HCT116 (cell line): ENCODE measurements at regions not wholly inside any gene's neighbourhood (a gene's known extent, or its start where the extent isn't known, plus 50 kb on each side); places are given as distances from the start of the nearest gene placed in this dataset.

Experiments
- ATAC-seq: fragments of 200-7000 bp; cut with Tn5 transposase; 2 replicates; pipeline ENCODE4 v1.9.1; 2020; ENCODE audit warnings: mild to moderate bottlenecking, moderate library complexity
- BruUV-seq: library from RNA; stranded (reverse); fragments of 400-500 nt; replicated peaks from 2 replicates; lab custom pipeline; 2021; lab: Mats Ljungman, UMichigan
- CTCF ChIA-PET: fragments of 300-600 bp; sonication (Branson Sonifier 250); formaldehyde crosslinking; loops from one replicate; lab custom pipeline; 2021; ENCODE audit warnings: antibody characterized with exemption; lab: Charles Lee
- POLR2A ChIA-PET: fragments of 300-600, 350-600 bp; sonication (Branson Sonifier 250); formaldehyde crosslinking; loops from one replicate; lab custom pipeline; 2021; ENCODE audit warnings: antibody characterized with exemption; lab: Charles Lee
- RAD21 ChIA-PET, 2 experiments: fragments of 300-600 bp; sonication (Branson Sonifier 250); formaldehyde crosslinking; loops; one replicate each; lab custom pipeline; 2023; ENCODE audit warnings: low total read pairs in 2 of 2; ENCODE audit not compliant: uncharacterized antibody in 2 of 2, unreplicated experiment in 2 of 2, low non-redundant PET in 1 of 2; lab: Charles Lee
- DNase-seq: peaks from one replicate; pipeline ENCODE4 v3.0.0-alpha.2; 2010; ENCODE audit warnings: low read depth, low spot score
- H2AFZ ChIP-seq: fragments of 200-600 bp; shearing (Covaris generic), sonication (generic); 2 replicates; pipeline ENCODE4 v1.6.1; 2017; ENCODE audit warnings: low read depth, mixed run types, mixed read lengths, antibody characterized with exemption, low read length; ENCODE audit not compliant: poor library complexity, severe bottlenecking
- H3K27ac ChIP-seq: 2 replicates; pipeline ENCODE4 v1.5.1; 2012; ENCODE audit warnings: low read depth, low read length
- H3K27me3 ChIP-seq: fragments of 200-600 bp; sonication (generic); 2 replicates; pipeline ENCODE4 v1.6.1; 2016; ENCODE audit warnings: mixed run types, low read length, mixed read lengths; ENCODE audit not compliant: insufficient read depth
- H3K36me3 ChIP-seq, 2 experiments: fragments of 200-500 bp in 1 of 2; fragments of 200-600 bp in 1 of 2; sonication (Bioruptor generic) in 1 of 2; sonication (generic) in 1 of 2; 2 replicates each; pipeline versions ENCODE4 v1.5.1 to v1.6.1; 2014 to 2016; ENCODE audit warnings: low read length in 2 of 2, inconsistent platforms in 1 of 2, mixed read lengths in 1 of 2, mixed run types in 1 of 2; ENCODE audit not compliant: insufficient read depth in 2 of 2, control insufficient read depth in 1 of 2
- H3K4me1 ChIP-seq, 2 experiments: fragments of 200-600 bp in 1 of 2; sonication (generic) in 1 of 2; 2 replicates each; pipeline versions ENCODE4 v1.5.1 to v1.6.1; 2012 to 2017; ENCODE audit warnings: low read length in 2 of 2, inconsistent platforms in 1 of 2, mild to moderate bottlenecking in 1 of 2, mixed read lengths in 1 of 2, mixed run types in 1 of 2, moderate library complexity in 1 of 2; ENCODE audit not compliant: insufficient read depth in 2 of 2, control insufficient read depth in 1 of 2
- H3K4me2 ChIP-seq: fragments of 200-600 bp; sonication (generic); 2 replicates; pipeline ENCODE4 v1.6.1; 2017; ENCODE audit warnings: mixed run types, low read length, mixed read lengths
- H3K4me3 ChIP-seq, 2 experiments: fragments of 200-600 bp in 1 of 2; sonication (generic) in 1 of 2; replicated peaks in 1 of 2; 2 replicates each; pipeline ENCODE4 v1.5.1; 2011 to 2016; ENCODE audit warnings: low read length in 2 of 2, control low read depth in 1 of 2, low read depth in 1 of 2, mild to moderate bottlenecking in 1 of 2, mixed read lengths in 1 of 2, mixed run types in 1 of 2
- H3K79me2 ChIP-seq: fragments of 200-600 bp; sonication (generic); 2 replicates; pipeline ENCODE4 v1.6.1; 2017; ENCODE audit warnings: mild to moderate bottlenecking, mixed run types, low read length, moderate library complexity, mixed read lengths; ENCODE audit not compliant: insufficient read depth
- H3K9ac ChIP-seq: fragments of 200-600 bp; sonication (generic); 2 replicates; pipeline ENCODE4 v1.6.1; 2016; ENCODE audit warnings: low read length, mixed read lengths
- H3K9me2 ChIP-seq: fragments of 200-600 bp; sonication (generic), shearing (Covaris generic); 2 replicates; pipeline ENCODE4 v1.6.1; 2017; ENCODE audit warnings: mixed run types, mild to moderate bottlenecking, moderate library complexity; ENCODE audit not compliant: insufficient read depth
- H3K9me3 ChIP-seq, 2 experiments: fragments of 200-500 bp in 1 of 2; fragments of 200-600 bp in 1 of 2; sonication (Bioruptor generic) in 1 of 2; sonication (generic) in 1 of 2; 2 replicates each; pipeline ENCODE4 v1.6.1; 2014 to 2017; ENCODE audit warnings: low read length in 2 of 2, mixed read lengths in 2 of 2, inconsistent platforms in 1 of 2, low read depth in 1 of 2, mild to moderate bottlenecking in 1 of 2, mixed run types in 1 of 2, moderate library complexity in 1 of 2; ENCODE audit not compliant: control insufficient read depth in 1 of 2, insufficient read depth in 1 of 2
- H4K20me1 ChIP-seq: fragments of 200-600 bp; sonication (generic), shearing (Covaris generic); 2 replicates; pipeline ENCODE4 v1.6.1; 2017; ENCODE audit warnings: mixed run types, mild to moderate bottlenecking, moderate library complexity; ENCODE audit not compliant: insufficient read depth
- CEBPB ChIP-seq: IDR thresholded peaks from 2 replicates; pipeline ENCODE4 v1.6.1; 2012; ENCODE audit warnings: low read depth
- EGR1 ChIP-seq: IDR thresholded peaks from 2 replicates; pipeline ENCODE4 v1.6.1; 2012; ENCODE audit warnings: low read depth
- ELF1 ChIP-seq: IDR thresholded peaks from 2 replicates; pipeline ENCODE4 v1.6.1; 2012; ENCODE audit warnings: low read depth, borderline replicate concordance
- EZH2 ChIP-seq: fragments of 200-600 bp; sonication (generic); IDR thresholded peaks from 2 replicates; pipeline ENCODE4 v1.6.1; 2017; ENCODE audit warnings: antibody characterized with exemption, mixed run types
- EZH2phosphoT487 ChIP-seq: fragments of 200-600 bp; IDR thresholded peaks from 2 replicates; pipeline ENCODE4 v1.6.1; 2018; ENCODE audit warnings: antibody characterized with exemption, borderline replicate concordance
- FOSL1 ChIP-seq: IDR thresholded peaks from 2 replicates; pipeline ENCODE4 v1.6.1; 2012; ENCODE audit warnings: low read depth
- POLR2AphosphoS5 ChIP-seq: IDR thresholded peaks from 2 replicates; pipeline ENCODE4 v1.6.1; 2011; ENCODE audit warnings: mild to moderate bottlenecking, low read depth, low read length, moderate library complexity
- SP1 ChIP-seq: IDR thresholded peaks from 2 replicates; pipeline ENCODE4 v1.6.1; 2012; ENCODE audit warnings: low read depth
- SRF ChIP-seq: IDR thresholded peaks from 2 replicates; pipeline ENCODE4 v1.6.1; 2012; ENCODE audit warnings: low read depth
- TCF7L2 ChIP-seq: IDR thresholded peaks from 2 replicates; pipeline ENCODE4 v1.7.0; 2011; ENCODE audit warnings: borderline replicate concordance, inconsistent platforms; ENCODE audit not compliant: insufficient read depth, insufficient read length; ENCODE audit errors: extremely low read depth
- YY1 ChIP-seq: IDR thresholded peaks from 2 replicates; pipeline ENCODE4 v1.6.1; 2011; ENCODE audit warnings: low read length, low read depth, moderate library complexity, mild to moderate bottlenecking; ENCODE audit not compliant: insufficient replicate concordance; ENCODE audit errors: extremely low read depth
- ZFX ChIP-seq: fragments of 450-650 bp; IDR thresholded peaks from 2 replicates; pipeline ENCODE4 v1.6.1; 2017
- ZNF274 ChIP-seq: fragments of 200-500 bp; sonication (Bioruptor generic); IDR thresholded peaks from 2 replicates; pipeline ENCODE4 v1.6.1; 2014; ENCODE audit warnings: mild to moderate bottlenecking, low read depth, low read length, inconsistent platforms
- intact Hi-C: fragments of 100-400 bp; cut with micrococcal nuclease; formaldehyde crosslinking; loops from 2 replicates; pipeline ENCODE4 v1.10.0; 2022
- TF ChIP-seq, protein P1 (sequence below): IDR thresholded peaks from 2 replicates; pipeline ENCODE4 v1.6.1; 2012
- TF ChIP-seq, protein P2 (sequence below): IDR thresholded peaks from 2 replicates; pipeline ENCODE4 v1.6.1; 2011; ENCODE audit warnings: mild to moderate bottlenecking, low read length, moderate library complexity; ENCODE audit not compliant: insufficient replicate concordance; ENCODE audit errors: extremely low read depth
- TF ChIP-seq, protein P3 (sequence below): IDR thresholded peaks from 2 replicates; pipeline ENCODE4 v1.6.1; 2012; ENCODE audit warnings: low read depth
- TF ChIP-seq, protein P4 (sequence below): IDR thresholded peaks from 2 replicates; pipeline ENCODE4 v1.6.1; 2012
- TF ChIP-seq, protein P5 (sequence below), 3 experiments: fragments of 200-600 bp in 1 of 3; sonication (generic) in 1 of 3; IDR thresholded peaks in 2 of 3; conservative IDR thresholded peaks in 1 of 3; 2 replicates each; pipeline ENCODE4 v1.5.1; 2012 to 2017; ENCODE audit warnings: low read depth in 2 of 3, low read length in 2 of 3, antibody characterized with exemption in 1 of 3, borderline replicate concordance in 1 of 3, control low read depth in 1 of 3, mild to moderate bottlenecking in 1 of 3, mixed read lengths in 1 of 3, mixed run types in 1 of 3, moderate library complexity in 1 of 3; ENCODE audit not compliant: insufficient read depth in 1 of 3

DNA sequence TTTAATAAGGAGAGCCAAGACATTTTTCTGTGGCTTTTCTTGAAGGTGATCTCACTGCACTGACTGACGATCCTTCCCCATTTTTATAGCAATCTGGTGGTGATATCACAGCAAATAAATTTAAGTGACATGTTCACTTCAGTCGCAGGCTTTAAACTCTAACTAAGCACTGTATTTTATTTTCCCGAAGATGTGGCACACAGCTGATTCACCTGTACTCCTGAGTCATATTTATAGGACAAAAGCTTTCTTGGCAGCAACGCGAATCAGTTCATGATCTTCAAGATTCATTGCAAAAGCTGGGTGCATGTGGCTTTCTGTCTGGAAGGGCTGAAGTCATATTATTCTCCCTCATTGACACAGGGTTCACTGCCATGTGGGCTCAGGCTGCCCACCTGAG, 79.8 kb upstream of the TUNAR start:
- H3K9me2 ChIP-seq, result no peaks in the 10 kb centered on the region
- DNase-seq, result no peak
- no peaks in the 10 kb centered on the region for H3K9me3 ChIP-seq
- H3K79me2 ChIP-seq, result no peaks in the 10 kb centered on the region
- no peak for ATAC-seq
- no TSS peak for BruUV-seq
- H3K4me3 ChIP-seq, result no peak overlapping the region
- H2AFZ ChIP-seq, result no peak overlapping the region
- no peak overlapping the region for H3K4me2 ChIP-seq
- TF ChIP-seq, protein P1, sequence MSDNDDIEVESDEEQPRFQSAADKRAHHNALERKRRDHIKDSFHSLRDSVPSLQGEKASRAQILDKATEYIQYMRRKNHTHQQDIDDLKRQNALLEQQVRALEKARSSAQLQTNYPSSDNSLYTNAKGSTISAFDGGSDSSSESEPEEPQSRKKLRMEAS, result no peak
- TF ChIP-seq ZNF274, result no peak
- TF ChIP-seq SRF, result no peak
- TF ChIP-seq, protein P2, sequence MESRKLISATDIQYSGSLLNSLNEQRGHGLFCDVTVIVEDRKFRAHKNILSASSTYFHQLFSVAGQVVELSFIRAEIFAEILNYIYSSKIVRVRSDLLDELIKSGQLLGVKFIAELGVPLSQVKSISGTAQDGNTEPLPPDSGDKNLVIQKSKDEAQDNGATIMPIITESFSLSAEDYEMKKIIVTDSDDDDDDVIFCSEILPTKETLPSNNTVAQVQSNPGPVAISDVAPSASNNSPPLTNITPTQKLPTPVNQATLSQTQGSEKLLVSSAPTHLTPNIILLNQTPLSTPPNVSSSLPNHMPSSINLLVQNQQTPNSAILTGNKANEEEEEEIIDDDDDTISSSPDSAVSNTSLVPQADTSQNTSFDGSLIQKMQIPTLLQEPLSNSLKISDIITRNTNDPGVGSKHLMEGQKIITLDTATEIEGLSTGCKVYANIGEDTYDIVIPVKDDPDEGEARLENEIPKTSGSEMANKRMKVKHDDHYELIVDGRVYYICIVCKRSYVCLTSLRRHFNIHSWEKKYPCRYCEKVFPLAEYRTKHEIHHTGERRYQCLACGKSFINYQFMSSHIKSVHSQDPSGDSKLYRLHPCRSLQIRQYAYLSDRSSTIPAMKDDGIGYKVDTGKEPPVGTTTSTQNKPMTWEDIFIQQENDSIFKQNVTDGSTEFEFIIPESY, result no peak
- no peak for TF ChIP-seq ZFX
- TF ChIP-seq POLR2AphosphoS5, result no peak
- TF ChIP-seq EGR1, result no peak
- no peak for TF ChIP-seq EZH2phosphoT487
- TF ChIP-seq, protein P3, sequence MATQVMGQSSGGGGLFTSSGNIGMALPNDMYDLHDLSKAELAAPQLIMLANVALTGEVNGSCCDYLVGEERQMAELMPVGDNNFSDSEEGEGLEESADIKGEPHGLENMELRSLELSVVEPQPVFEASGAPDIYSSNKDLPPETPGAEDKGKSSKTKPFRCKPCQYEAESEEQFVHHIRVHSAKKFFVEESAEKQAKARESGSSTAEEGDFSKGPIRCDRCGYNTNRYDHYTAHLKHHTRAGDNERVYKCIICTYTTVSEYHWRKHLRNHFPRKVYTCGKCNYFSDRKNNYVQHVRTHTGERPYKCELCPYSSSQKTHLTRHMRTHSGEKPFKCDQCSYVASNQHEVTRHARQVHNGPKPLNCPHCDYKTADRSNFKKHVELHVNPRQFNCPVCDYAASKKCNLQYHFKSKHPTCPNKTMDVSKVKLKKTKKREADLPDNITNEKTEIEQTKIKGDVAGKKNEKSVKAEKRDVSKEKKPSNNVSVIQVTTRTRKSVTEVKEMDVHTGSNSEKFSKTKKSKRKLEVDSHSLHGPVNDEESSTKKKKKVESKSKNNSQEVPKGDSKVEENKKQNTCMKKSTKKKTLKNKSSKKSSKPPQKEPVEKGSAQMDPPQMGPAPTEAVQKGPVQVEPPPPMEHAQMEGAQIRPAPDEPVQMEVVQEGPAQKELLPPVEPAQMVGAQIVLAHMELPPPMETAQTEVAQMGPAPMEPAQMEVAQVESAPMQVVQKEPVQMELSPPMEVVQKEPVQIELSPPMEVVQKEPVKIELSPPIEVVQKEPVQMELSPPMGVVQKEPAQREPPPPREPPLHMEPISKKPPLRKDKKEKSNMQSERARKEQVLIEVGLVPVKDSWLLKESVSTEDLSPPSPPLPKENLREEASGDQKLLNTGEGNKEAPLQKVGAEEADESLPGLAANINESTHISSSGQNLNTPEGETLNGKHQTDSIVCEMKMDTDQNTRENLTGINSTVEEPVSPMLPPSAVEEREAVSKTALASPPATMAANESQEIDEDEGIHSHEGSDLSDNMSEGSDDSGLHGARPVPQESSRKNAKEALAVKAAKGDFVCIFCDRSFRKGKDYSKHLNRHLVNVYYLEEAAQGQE, result no peak
- TF ChIP-seq EZH2, result no peak
- TF ChIP-seq, protein P4, sequence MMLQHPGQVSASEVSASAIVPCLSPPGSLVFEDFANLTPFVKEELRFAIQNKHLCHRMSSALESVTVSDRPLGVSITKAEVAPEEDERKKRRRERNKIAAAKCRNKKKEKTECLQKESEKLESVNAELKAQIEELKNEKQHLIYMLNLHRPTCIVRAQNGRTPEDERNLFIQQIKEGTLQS, result no peak
- TF ChIP-seq, protein P5, sequence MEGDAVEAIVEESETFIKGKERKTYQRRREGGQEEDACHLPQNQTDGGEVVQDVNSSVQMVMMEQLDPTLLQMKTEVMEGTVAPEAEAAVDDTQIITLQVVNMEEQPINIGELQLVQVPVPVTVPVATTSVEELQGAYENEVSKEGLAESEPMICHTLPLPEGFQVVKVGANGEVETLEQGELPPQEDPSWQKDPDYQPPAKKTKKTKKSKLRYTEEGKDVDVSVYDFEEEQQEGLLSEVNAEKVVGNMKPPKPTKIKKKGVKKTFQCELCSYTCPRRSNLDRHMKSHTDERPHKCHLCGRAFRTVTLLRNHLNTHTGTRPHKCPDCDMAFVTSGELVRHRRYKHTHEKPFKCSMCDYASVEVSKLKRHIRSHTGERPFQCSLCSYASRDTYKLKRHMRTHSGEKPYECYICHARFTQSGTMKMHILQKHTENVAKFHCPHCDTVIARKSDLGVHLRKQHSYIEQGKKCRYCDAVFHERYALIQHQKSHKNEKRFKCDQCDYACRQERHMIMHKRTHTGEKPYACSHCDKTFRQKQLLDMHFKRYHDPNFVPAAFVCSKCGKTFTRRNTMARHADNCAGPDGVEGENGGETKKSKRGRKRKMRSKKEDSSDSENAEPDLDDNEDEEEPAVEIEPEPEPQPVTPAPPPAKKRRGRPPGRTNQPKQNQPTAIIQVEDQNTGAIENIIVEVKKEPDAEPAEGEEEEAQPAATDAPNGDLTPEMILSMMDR (IDR thresholded peaks at IDR 0.05 in 2 of 3, conservative IDR thresholded peaks at IDR 0.05 in 1 of 3; ENCODE audit: borderline replicate concordance in 1 of 3, insufficient read depth in 1 of 3, low read depth in 2 of 3, low read length in 2 of 3), result no peak
- no peak for TF ChIP-seq SP1
- no peak for TF ChIP-seq FOSL1
- no peak for TF ChIP-seq TCF7L2
- no peak for TF ChIP-seq ELF1
- no peak for TF ChIP-seq YY1
- TF ChIP-seq CEBPB, result no peak
- H3K36me3 ChIP-seq, result no peaks in the 10 kb centered on the region
- peaks cover 29% of the 10 kb centered on the region for H3K27me3 ChIP-seq
- no peaks in the 10 kb centered on the region for H3K4me1 ChIP-seq
- no peak overlapping the region for H3K9ac ChIP-seq
- no peaks in the 10 kb centered on the region for H4K20me1 ChIP-seq
- H3K27ac ChIP-seq, result no peak overlapping the region
- CTCF ChIA-PET, result no interaction called here
- intact Hi-C loops, result loop anchor here (10.0 kb wide), 1 partner anchor 148 kb away; no protein-coding TSS in a partner anchor
- RAD21 ChIA-PET, result no interaction called here
- POLR2A ChIA-PET, result no interaction called here
